ENCODE measurements at regions not wholly inside any gene's neighbourhood (a gene's known extent, or its start where the extent isn't known, plus 50 kb on each side); places are given as distances from the start of the nearest gene placed in this dataset.

GRCh38 chr2:103520547-103520946, 758.7 kb downstream of the TMEM182 start:
- TF ChIP-seq POLR2A (IDR thresholded peaks at IDR 0.05) (no peak), CTCF (IDR thresholded peaks at IDR 0.05) (no peak)
